Heart right ventricle (tissue), 16 donors: ENCODE measurements at regions not wholly inside any gene's neighbourhood (a gene's known extent, or its start where the extent isn't known, plus 50 kb on each side); places are given as distances from the start of the nearest gene placed in this dataset.

Source experiments
- ATAC-seq, 8 donors: fragments of 200-7000 bp; cut with Tn5 transposase; one replicate each; pipeline ENCODE4 v1.9.1; 2020; ENCODE audit warnings: mild to moderate bottlenecking in 8 of 8, moderate library complexity in 8 of 8, moderate number of reproducible peaks in 1 of 8
- DNase-seq, 2 donors: peaks; one replicate each; pipeline ENCODE4 v3.0.0-alpha.2; 2020
- H3K27ac ChIP-seq, 10 donors: fragments of 200-600 bp; sonication (generic) in 2 of 10; one replicate each; pipeline versions ENCODE4 v1.5.0 to v1.8.0; 2020 to 2022; ENCODE audit warnings: mild to moderate bottlenecking in 3 of 10
- H3K27me3 ChIP-seq, 7 donors: fragments of 200-600 bp; one replicate each; pipeline ENCODE4 v1.8.0; 2021 to 2022; ENCODE audit warnings: mild to moderate bottlenecking in 2 of 7
- H3K36me3 ChIP-seq, 9 donors: fragments of 200-600 bp; sonication (generic) in 1 of 9; one replicate each; pipeline versions ENCODE4 v1.5.0 to v1.8.0; 2020 to 2022; ENCODE audit warnings: mild to moderate bottlenecking in 2 of 9
- H3K4me1 ChIP-seq, 9 donors: fragments of 200-600 bp; sonication (generic) in 1 of 9; one replicate each; pipeline versions ENCODE4 v1.5.0 to v1.8.0; 2020 to 2022; ENCODE audit warnings: mild to moderate bottlenecking in 4 of 9
- H3K4me3 ChIP-seq, 10 donors: fragments of 200-600 bp; sonication (generic) in 2 of 10; one replicate each; pipeline versions ENCODE4 v1.5.0 to v1.8.0; 2020 to 2022; ENCODE audit warnings: mild to moderate bottlenecking in 7 of 10, moderate library complexity in 2 of 10
- H3K9me3 ChIP-seq, 11 donors: fragments of 200-600 bp in 10 of 11; sonication (generic) in 2 of 11; one replicate each; pipeline versions ENCODE4 v1.5.0 to v1.8.0; 2013 to 2022; ENCODE audit warnings: mild to moderate bottlenecking in 2 of 11, control low read depth in 1 of 11, moderate library complexity in 1 of 11
- WGBS, 2 donors: extraction: QIAGEN DNeasy Blood & Tissue Kit; methylation state at CpG; one replicate each; pipeline ENCODE4 v1.1.7; 2013; ENCODE audit warnings: inconsistent platforms in 1 of 2; 5-methylcytosine and 5-hydroxymethylcytosine counted together
- intact Hi-C, 10 donors: fragments of 100-400 bp; cut with DNase I; formaldehyde crosslinking; loops; one replicate each; pipeline versions ENCODE4 v1.11.1 to v1.14.2; 2022
- TF ChIP-seq, protein P1 (sequence below), 9 donors: fragments of 200-600 bp; sonication (generic) in 2 of 9; IDR thresholded peaks; one replicate each; pipeline versions ENCODE4 v1.5.0 to v1.8.0; 2021 to 2022; ENCODE audit warnings: antibody characterized with exemption in 9 of 9, mild to moderate bottlenecking in 5 of 9, moderate library complexity in 1 of 9
- donor health status: Arrhythmogenic right ventricular cardiomyopathy.
- donor health status: ischemic (EF 13 %, LVEDD 7.1; RV severe dilation, severe dysfunction).
- donor health status: healthy with polysubstance abuse.
- donor health status: DM: no; HTN: yes; CAD: no.
- donor health status: DM: no; HTN: no; CAD: no.
- donor health status: ischemic (EF 25% LVEDD 6.9; RV normal size, moderate dysfunction).
- donor health status: ischemic (EF 25% LVEDD 5.7; RV mildly dilated, moderate dysfunction).
- donor health status: healthy.
- donor health status: DM: yes; HTN: yes; CAD: no.
- donor health status: Ischemic cardiomyopathy.
- donor health status: ischemic (EF 35%, LVEDD 5.7; RV mildly dilated, moderate dysfunction).
- donor health status: nonischemic (EF 11% LVEDD 7.7; RV severe dilation, severe dysfunction).
- donor health status: DM: yes; HTN: yes; CAD: no.
- donor health status: PGD.
- donor health status: ischemic (EF 29% LVEDD 5.4; RV normal size, mild dysfunction).
- donor health status: nonischemic (EF 23%, LVEDD 6.1; RV moderate dilation, normal function).

GRCh38 chr10:129373718-129374117, 93.3 kb upstream of the MGMT start:
- DNase-seq (no peak), ATAC-seq (no peak)
- Histone ChIP-seq H3K27ac (no peak overlapping the region), H3K4me3 (no peak overlapping the region), H3K36me3 (no peaks in the 10 kb centered on the region), H3K9me3 (peaks cover 0 to 6% (median 0%) of the 10 kb centered on the region in 11 donors), H3K4me1 (no peaks in the 10 kb centered on the region), H3K27me3 (peaks cover 0 to 13% (median 0%) of the 10 kb centered on the region in 7 donors)
- 93 to 96% methylated on average over 12 of the region's 12 CpGs for WGBS, 2 donors
- intact Hi-C loops = no loop called here
- TF ChIP-seq, protein P1, sequence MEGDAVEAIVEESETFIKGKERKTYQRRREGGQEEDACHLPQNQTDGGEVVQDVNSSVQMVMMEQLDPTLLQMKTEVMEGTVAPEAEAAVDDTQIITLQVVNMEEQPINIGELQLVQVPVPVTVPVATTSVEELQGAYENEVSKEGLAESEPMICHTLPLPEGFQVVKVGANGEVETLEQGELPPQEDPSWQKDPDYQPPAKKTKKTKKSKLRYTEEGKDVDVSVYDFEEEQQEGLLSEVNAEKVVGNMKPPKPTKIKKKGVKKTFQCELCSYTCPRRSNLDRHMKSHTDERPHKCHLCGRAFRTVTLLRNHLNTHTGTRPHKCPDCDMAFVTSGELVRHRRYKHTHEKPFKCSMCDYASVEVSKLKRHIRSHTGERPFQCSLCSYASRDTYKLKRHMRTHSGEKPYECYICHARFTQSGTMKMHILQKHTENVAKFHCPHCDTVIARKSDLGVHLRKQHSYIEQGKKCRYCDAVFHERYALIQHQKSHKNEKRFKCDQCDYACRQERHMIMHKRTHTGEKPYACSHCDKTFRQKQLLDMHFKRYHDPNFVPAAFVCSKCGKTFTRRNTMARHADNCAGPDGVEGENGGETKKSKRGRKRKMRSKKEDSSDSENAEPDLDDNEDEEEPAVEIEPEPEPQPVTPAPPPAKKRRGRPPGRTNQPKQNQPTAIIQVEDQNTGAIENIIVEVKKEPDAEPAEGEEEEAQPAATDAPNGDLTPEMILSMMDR (IDR thresholded peaks at IDR 0.05) = no peak

DNA sequence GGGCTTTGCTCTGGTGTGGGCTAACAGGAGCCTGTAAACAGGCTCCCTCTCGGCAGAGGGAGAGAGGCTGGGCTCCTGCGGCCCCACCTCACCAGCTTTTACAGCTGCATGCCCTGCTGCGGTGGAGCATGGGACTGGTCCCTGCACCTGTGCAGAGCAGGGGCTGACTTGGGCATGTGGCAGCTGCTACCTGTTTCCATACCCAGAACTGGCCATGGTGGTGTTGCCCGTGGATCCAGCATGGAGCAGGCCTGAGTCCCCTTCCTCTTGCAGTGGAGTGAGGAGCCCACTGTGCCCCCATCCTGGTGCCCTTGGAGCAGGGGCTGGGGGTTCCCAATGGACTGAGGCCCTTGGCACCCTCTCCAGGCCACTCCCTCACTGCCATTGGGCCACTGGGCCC, 91.9 kb upstream of the MGMT start:
- no peaks in the 10 kb centered on the region for H3K36me3 ChIP-seq
- DNase-seq (no peak), ATAC-seq (no peak)
- peaks cover 0 to 13% (median 0%) of the 10 kb centered on the region in 7 donors for H3K27me3 ChIP-seq
- no peaks in the 10 kb centered on the region for H3K4me1 ChIP-seq
- peaks cover 0 to 6% (median 0%) of the 10 kb centered on the region in 11 donors for H3K9me3 ChIP-seq
- no peak overlapping the region for H3K4me3 ChIP-seq
- WGBS, 2 donors = 86 to 96% methylated on average over 4 of the region's 4 CpGs
- intact Hi-C loops = no loop called here
- no peak overlapping the region for H3K27ac ChIP-seq
- TF ChIP-seq, protein P1 (IDR thresholded peaks at IDR 0.05) = no peak

- no peak overlapping the region for H3K4me3 ChIP-seq
- H3K36me3 ChIP-seq = no peaks in the 10 kb centered on the region
- peaks cover 0 to 6% (median 0%) of the 10 kb centered on the region in 11 donors for H3K9me3 ChIP-seq
- no peaks in the 10 kb centered on the region for H3K4me1 ChIP-seq
- ATAC-seq = no peak
- intact Hi-C loops = no loop called here
- 95 to 96% methylated on average over 9 of the region's 9 CpGs for WGBS, 2 donors
- no peak overlapping the region for H3K27ac ChIP-seq
- peaks cover 0 to 13% (median 0%) of the 10 kb centered on the region in 7 donors for H3K27me3 ChIP-seq
- TF ChIP-seq, protein P1 (IDR thresholded peaks at IDR 0.05) = no peak
- DNase-seq = no peak
These were observed 91.1 kb upstream of the MGMT start for GRCh38 chr10:129375912-129376311.

DNA sequence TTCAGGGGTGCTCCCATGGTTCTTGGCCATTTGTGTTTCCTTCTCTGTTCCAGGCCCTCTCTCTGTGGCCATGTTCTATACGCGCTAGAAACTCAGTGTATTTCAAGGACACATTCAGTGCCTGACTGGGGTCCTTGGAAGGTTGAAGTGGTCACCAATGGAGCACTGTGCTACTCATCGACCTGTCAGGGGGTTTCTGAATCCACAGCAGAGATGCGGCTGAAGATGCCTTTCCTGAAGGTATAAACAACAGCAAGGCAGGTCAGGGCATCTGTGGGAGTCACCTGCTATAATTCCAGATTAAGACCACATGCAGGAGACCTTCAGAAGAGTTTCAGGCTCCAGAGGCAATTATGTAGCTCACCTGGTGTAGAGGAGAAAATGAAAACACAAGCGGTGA, 86.8 kb upstream of the MGMT start:
- peaks cover 0 to 4% (median 0%) of the 10 kb centered on the region in 7 donors for H3K27me3 ChIP-seq
- no peaks in the 10 kb centered on the region for H3K36me3 ChIP-seq
- ATAC-seq = no peak
- WGBS, 2 donors = 96 to 97% methylated on average over 5 of the region's 5 CpGs
- no peak overlapping the region for H3K4me3 ChIP-seq
- DNase-seq = no peak
- no peaks in the 10 kb centered on the region for H3K4me1 ChIP-seq
- intact Hi-C loops = no loop called here
- H3K27ac ChIP-seq = no peak overlapping the region
- TF ChIP-seq, protein P1 (IDR thresholded peaks at IDR 0.05) = no peak
- H3K9me3 ChIP-seq = no peaks in the 10 kb centered on the region
